Suprapubic skin (tissue), 3 donors: ENCODE measurements at regions not wholly inside any gene's neighbourhood (a gene's known extent, or its start where the extent isn't known, plus 50 kb on each side); places are given as distances from the start of the nearest gene placed in this dataset.

Source experiments
- POLR2AphosphoS5 ChIP-seq, 3 donors: sonication (generic); formaldehyde crosslinking; IDR thresholded peaks; one replicate each; pipeline ENCODE4 v1.6.1; 2017; ENCODE audit warnings: antibody characterized with exemption in 3 of 3
- TF ChIP-seq, protein P1 (sequence below), 2 donors: fragments of 200-600 bp in 1 of 2; fragments of 450-650 bp in 1 of 2; sonication (generic) in 1 of 2; IDR thresholded peaks; one replicate each; pipeline ENCODE4 v1.5.1; 2016 to 2019; ENCODE audit warnings: antibody characterized with exemption in 2 of 2, mild to moderate bottlenecking in 1 of 2, moderate library complexity in 1 of 2

DNA sequence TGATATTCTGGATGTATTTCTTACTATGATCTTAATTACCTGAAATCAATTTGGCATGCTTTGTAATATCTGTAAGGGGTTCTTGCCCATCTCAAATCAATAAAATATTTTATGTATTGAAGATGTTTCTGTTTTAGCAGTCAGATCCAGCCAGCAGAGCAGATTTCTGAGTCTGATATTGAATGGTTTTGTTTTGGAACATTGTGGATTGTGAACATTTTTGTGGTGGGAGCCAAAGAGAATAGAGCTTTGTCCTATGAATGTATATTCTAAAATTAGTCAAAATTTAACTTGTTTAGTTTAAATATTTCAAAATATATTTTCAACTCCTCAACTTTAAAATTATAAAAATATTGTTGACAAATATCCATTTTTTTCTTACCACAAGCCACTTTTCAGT, 197.0 kb downstream of the UBE2E3 start:
- TF ChIP-seq, protein P1, sequence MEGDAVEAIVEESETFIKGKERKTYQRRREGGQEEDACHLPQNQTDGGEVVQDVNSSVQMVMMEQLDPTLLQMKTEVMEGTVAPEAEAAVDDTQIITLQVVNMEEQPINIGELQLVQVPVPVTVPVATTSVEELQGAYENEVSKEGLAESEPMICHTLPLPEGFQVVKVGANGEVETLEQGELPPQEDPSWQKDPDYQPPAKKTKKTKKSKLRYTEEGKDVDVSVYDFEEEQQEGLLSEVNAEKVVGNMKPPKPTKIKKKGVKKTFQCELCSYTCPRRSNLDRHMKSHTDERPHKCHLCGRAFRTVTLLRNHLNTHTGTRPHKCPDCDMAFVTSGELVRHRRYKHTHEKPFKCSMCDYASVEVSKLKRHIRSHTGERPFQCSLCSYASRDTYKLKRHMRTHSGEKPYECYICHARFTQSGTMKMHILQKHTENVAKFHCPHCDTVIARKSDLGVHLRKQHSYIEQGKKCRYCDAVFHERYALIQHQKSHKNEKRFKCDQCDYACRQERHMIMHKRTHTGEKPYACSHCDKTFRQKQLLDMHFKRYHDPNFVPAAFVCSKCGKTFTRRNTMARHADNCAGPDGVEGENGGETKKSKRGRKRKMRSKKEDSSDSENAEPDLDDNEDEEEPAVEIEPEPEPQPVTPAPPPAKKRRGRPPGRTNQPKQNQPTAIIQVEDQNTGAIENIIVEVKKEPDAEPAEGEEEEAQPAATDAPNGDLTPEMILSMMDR (IDR thresholded peaks at IDR 0.05), result no peak
- no peak for TF ChIP-seq POLR2AphosphoS5 (IDR thresholded peaks at IDR 0.05)
